ENCODE measurements at regions not wholly inside any gene's neighbourhood (a gene's known extent, or its start where the extent isn't known, plus 50 kb on each side); places are given as distances from the start of the nearest gene placed in this dataset.

- DNase-seq = no peak
Observed at GRCh38 chr9:90303655-90304054, 339.0 kb downstream of the DIRAS2 start.

DNA sequence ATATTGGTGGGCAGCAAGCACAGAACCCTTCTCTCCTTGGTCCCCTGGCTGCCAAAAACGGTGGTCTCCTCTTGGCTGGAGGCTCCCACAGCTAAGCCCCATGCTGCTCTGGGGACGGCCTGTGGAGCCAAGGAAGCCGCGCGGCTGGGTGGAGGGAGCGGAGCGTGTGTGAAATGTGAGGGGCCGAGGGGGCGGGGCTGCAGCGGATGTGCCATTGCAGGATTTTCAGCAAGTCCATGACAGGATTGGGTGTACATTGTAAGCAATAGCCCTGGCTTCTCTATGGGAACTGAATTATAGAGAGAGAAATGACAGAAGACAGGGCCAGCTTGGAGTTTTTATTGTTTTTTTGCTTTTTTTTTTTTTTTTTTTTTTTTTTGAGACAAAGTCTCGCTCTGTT, 336.5 kb downstream of the DIRAS2 start:
- DNase-seq = no peak

DNA sequence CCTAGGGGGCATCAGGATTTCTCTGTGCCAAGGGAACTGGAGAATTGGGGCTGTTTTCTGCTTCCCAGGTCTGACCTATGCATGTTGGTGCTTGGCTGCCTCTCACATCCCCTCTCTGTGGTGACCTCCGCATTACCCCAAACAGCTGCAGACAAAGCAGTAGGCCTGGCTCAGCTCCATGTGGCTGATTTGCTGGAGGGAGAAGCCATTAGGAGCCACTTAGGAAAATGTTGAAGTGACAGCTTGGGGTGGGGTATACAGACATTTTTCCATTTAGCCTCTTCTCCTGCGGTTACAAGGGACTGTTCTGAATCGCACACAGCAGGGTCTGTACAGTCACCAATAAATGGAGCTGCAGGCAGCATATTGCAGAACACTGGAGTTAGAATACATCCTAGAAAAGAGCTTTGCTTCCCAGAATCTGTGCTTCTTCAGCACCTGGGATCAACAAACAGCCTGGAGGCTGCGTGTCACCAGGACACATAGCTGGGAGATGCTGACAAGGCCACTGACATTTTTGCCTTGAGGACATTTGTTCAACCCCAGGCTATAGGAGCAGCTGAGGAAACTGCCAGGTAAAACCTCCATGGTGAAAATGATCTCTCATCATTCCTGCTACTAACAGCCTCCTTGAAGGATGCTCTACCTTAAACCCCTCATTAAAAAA, 335.3 kb downstream of the DIRAS2 start:
- DNase-seq = no peak

DNA sequence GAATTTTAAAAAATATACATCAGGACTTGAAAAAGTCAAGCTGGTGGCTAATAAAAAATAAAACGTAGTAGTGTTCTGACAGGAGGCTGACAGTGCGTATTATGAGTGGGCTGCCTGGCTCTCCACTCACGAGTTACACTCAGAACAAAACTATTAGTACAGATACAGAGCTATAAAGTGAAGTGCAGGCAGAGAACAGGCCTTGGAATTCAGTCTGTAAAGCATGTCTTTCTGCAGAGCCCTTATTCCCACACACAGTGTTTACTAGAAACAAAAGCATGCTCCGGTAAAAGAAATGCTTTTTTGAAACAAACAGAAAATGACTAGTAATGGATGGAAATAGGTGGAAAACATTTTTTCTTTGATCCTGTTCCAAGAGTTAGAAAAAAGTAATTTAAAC, 334.7 kb downstream of the DIRAS2 start:
- no peak for DNase-seq

GRCh38 chr9:90308691-90309090, 333.9 kb downstream of the DIRAS2 start:
- DNase-seq = no peak

DNA sequence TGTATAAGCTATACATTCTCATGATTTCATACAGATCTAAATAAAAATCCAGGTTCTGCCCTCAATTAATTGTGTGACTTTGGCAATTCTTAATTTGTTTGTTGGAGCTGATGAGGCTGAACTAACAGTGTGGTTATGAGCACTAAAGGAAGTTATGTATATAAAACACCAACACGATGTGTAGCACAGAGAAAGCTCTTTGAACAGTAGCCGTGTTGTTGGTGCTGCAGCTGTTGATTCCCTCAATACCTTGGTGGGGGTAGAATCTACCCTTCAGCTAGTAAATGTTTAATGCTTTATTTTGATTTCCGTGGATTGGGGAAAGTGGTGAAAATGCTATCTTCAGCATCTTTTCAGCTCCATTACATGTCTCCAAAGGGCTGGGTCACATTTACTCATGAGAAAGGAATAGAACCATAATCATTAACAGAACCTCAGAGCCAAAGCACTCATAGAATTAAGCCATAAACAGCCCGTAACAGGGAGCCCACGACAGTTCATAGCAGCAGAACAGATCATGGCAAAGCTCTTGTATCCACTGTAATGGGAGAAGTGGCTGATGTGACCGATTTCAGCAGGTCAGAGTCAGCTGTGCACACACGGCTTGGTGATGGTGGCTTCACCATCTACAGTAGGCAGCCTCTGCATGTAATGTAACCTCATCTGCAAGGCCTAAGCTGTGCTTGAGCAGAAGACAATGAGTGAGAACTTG, 332.7 kb downstream of the DIRAS2 start:
- no peak for DNase-seq

DNA sequence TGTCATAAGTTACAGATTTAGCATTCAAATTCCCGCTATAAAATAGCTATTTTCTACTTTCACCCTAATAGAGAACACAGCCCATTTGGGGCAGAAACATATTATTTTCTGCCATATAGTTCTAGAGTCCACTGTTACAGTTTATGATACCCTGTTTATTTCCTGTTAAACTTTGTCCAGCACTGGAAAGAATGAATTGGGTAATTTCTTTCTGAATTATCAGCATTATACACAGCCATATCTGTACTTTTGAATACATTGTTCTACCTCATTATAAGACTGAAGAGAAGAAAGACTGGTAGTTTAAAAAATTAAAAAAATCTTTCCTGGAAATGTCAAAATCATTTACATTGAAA, 332.1 kb downstream of the DIRAS2 start:
- no peak for DNase-seq

DNA sequence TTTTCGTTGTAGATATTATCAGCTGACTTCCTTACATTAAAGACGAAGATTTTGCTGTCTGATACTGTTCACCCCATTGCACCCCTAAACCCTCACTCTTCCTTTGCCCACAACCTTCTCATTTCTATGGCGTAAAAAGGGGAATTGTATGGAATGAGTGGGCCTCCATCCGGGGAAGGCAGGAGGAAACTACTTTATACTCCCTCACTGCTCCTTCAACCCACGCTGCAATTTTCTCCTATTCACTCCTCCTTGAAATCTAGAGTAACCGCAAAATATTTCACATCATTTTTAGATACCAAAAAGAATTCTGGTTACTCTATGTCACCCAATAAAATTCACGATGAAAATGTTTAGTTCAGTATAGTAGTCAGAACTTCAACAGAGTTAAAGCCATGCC, 330.8 kb downstream of the DIRAS2 start:
- no peak for DNase-seq

- DNase-seq = no peak
Observed at GRCh38 chr9:90322296-90322695, 320.3 kb downstream of the DIRAS2 start.

DNA sequence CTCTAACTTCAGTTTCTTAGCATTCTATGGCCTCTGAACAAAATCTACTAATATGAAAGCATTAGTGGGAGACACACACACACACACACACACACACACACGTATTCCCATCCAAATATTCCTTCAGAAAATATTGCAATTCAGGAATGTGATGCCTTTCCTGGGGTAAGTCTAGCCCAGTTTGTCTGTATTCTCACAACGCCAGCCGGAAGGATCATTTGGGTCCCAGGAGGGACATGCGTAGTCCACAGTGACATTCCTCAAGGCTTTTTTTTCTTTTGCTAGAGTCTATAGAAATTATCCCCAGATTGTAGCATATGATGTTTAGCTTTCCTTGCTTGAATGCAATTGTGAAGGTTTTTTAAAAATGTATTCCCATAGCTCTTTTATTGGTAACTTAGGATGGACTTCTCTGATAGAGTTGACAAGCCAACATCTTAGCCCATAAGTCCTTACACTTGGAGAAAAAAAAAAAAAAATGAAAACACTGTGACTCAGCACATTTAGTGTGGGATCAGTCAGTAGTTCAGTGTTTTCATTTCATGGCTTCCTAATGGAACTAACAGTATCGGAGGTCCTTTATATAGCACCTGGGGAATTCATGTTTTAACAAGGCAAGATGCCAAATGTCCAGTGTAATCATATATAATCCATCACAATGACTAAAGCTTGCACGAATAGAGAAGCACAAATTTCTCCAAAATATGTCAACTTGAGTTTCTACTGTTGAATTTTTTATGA, 316.5 kb downstream of the DIRAS2 start:
- DNase-seq = no peak

- DNase-seq = no peak
Observed at GRCh38 chr9:90330231-90330630, 312.4 kb downstream of the DIRAS2 start.

- DNase-seq = no peak
Observed at GRCh38 chr9:90331826-90332575, 310.6 kb downstream of the DIRAS2 start.

- no peak for DNase-seq
Observed at GRCh38 chr9:90333226-90333625, 309.4 kb downstream of the DIRAS2 start.

- DNase-seq = no peak
Observed at GRCh38 chr9:90340421-90340820, 302.2 kb downstream of the DIRAS2 start.

GRCh38 chr9:90342607-90343006, 300.0 kb downstream of the DIRAS2 start:
- no peak for DNase-seq

DNA sequence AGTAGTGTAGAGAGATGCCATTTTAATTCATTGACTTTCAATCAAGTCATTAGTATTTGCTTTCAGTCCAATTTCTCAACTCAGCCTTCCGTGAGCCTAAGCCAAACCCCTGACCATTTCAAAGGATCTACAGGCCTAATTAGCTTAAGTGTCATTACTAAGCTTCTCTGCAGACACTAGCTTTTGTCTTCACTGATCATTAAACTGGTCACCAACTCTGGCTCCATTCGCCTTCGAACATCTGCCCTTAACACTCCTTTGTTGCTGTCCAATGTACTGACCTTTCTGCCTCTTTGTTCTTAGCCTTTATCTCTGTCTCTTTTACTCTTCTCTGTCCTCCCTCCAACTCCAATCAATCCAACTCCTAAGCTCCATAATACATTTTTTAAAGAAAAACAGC, 299.3 kb downstream of the DIRAS2 start:
- no peak for DNase-seq

DNA sequence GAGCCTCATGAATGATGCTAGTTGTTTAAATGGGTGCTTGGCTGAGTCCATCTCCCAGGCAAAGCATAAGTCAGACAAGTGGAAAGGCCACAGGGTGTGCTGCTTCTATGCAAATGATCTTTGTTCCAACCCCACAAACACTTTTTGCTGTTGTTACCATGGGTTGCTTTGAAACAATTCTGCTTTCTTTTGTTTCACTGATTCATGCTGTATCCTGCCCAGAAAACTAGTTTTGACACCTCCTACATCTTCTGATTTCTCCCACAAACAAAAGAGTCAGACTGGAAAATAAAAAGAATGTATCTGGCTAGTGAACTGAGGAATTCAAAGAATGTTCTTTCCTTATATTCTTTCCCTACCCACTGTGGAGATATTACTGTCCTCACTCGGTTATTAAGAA, 298.6 kb downstream of the DIRAS2 start:
- DNase-seq = no peak

- DNase-seq = no peak
Observed at GRCh38 chr9:90365666-90366065, 277.0 kb downstream of the DIRAS2 start.

DNA sequence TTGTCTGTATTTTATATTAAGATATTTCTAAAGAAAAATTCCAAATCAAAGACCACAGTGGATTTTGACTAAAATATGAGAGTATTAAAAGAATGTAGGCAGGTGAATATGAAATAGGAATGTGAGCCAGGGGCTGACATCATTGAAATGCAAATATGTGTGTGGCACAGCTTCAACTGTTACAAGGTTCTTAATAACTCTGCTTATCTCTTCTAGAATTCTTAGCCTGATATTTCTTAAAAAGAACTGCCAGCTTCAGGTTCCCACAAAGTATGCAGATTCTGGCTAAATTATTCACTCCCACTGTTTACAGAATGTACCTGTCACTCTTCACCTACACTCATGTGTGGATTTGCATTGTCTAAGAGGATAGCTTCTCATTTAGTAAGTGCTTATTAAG, 274.4 kb downstream of the DIRAS2 start:
- no peak for DNase-seq

GRCh38 chr9:90368928-90369327, 273.7 kb downstream of the DIRAS2 start:
- DNase-seq = no peak

GRCh38 chr9:90379771-90380170, 262.9 kb downstream of the DIRAS2 start:
- DNase-seq = no peak

GRCh38 chr9:90385146-90385545, 257.5 kb downstream of the DIRAS2 start:
- DNase-seq = no peak

GRCh38 chr9:90393365-90394152, 249.1 kb downstream of the DIRAS2 start:
- DNase-seq = no peak
